H1 (cell line): ENCODE measurements at regions not wholly inside any gene's neighbourhood (a gene's known extent, or its start where the extent isn't known, plus 50 kb on each side); places are given as distances from the start of the nearest gene placed in this dataset.

Experiments
- CTCF ChIA-PET: fragments of 300-600 bp; sonication (Branson Sonifier 250); formaldehyde crosslinking; loops from one replicate; lab custom pipeline; 2021; ENCODE audit not compliant: partially characterized antibody; lab: Charles Lee
- POLR2A ChIA-PET: fragments of 300-600 bp; sonication (Branson Sonifier 250); formaldehyde crosslinking; loops from one replicate; lab custom pipeline; 2021; ENCODE audit warnings: inconsistent platforms; ENCODE audit not compliant: partially characterized antibody; lab: Charles Lee
- DNase-seq, 2 experiments: peaks; one replicate each; pipeline versions ENCODE4 v3.0.0 to v3.0.0-alpha.2; 2010 to 2022; ENCODE audit warnings: low spot score in 2 of 2, low read depth in 1 of 2, mixed read lengths in 1 of 2
- FAIRE-seq: peaks from 2 replicates; lab custom pipeline; 2011; peaks lifted over from hg19 to GRCh38; lab: Jason Lieb, UNC
- H2AFZ ChIP-seq: 2 replicates; pipeline ENCODE4 v1.8.1; 2012; ENCODE audit warnings: low read length, inconsistent platforms
- H2AK5ac ChIP-seq: 2 replicates; pipeline ENCODE4 v1.6.1; 2013; ENCODE audit warnings: low read depth, low read length
- H2BK120ac ChIP-seq: replicated peaks from 2 replicates; pipeline ENCODE3; 2013; ENCODE audit warnings: low read depth, low read length, inconsistent platforms
- H2BK12ac ChIP-seq: 2 replicates; pipeline ENCODE4 v1.6.1; 2013; ENCODE audit warnings: low read depth, low read length
- H2BK15ac ChIP-seq: 2 replicates; pipeline ENCODE4 v1.6.1; 2013; ENCODE audit warnings: low read length
- H2BK20ac ChIP-seq: 2 replicates; pipeline ENCODE4 v1.6.1; 2013; ENCODE audit warnings: low read length
- H2BK5ac ChIP-seq: 2 replicates; pipeline ENCODE4 v1.6.1; 2013; ENCODE audit warnings: low read depth, low read length
- H3K14ac ChIP-seq: 2 replicates; pipeline ENCODE4 v1.6.1; 2013; ENCODE audit warnings: inconsistent platforms; ENCODE audit not compliant: insufficient read length
- H3K18ac ChIP-seq: 2 replicates; pipeline ENCODE4 v1.6.1; 2013; ENCODE audit warnings: low read length; ENCODE audit errors: extremely low read depth
- H3K23ac ChIP-seq: 2 replicates; pipeline ENCODE4 v1.6.1; 2013; ENCODE audit warnings: inconsistent platforms; ENCODE audit not compliant: insufficient read length
- H3K23me2 ChIP-seq: 2 replicates; pipeline ENCODE4 v1.6.1; 2013; ENCODE audit warnings: low read depth, low read length
- H3K27ac ChIP-seq: 2 replicates; pipeline ENCODE4 v1.6.1; 2011; ENCODE audit warnings: low read depth, low read length, inconsistent platforms
- H3K27me3 ChIP-seq, 4 experiments: replicated peaks in 1 of 4; 1 replicate in 1 of 4; 2 replicates in 3 of 4; pipeline versions ENCODE4 v1.6.1 to v1.8.1; 2011 to 2013; ENCODE audit warnings: low read length in 3 of 4, mild to moderate bottlenecking in 3 of 4, inconsistent platforms in 2 of 4, mixed read lengths in 2 of 4, moderate library complexity in 1 of 4; ENCODE audit not compliant: control insufficient read depth in 3 of 4, insufficient read depth in 3 of 4; ENCODE audit errors: extremely low read depth in 1 of 4
- H3K36me3 ChIP-seq, 4 experiments: 2 replicates each; pipeline versions ENCODE4 v1.6.1 to v1.8.1; 2011 to 2013; ENCODE audit warnings: mild to moderate bottlenecking in 4 of 4, low read length in 3 of 4, moderate library complexity in 2 of 4, control low read depth in 1 of 4, inconsistent platforms in 1 of 4; ENCODE audit not compliant: insufficient read depth in 4 of 4, control insufficient read depth in 2 of 4
- H3K4ac ChIP-seq: replicated peaks from 2 replicates; pipeline ENCODE3; 2013; ENCODE audit warnings: low read length, low read depth, mixed read lengths, inconsistent platforms; ENCODE audit not compliant: insufficient read length
- H3K4me1 ChIP-seq, 4 experiments: replicated peaks in 1 of 4; 1 replicate in 1 of 4; 2 replicates in 3 of 4; pipeline versions ENCODE4 v1.6.1 to v1.8.1; 2011 to 2013; ENCODE audit warnings: low read length in 3 of 4, inconsistent platforms in 2 of 4, mixed read lengths in 1 of 4; ENCODE audit not compliant: insufficient read depth in 4 of 4, control insufficient read depth in 3 of 4
- H3K4me2 ChIP-seq, 2 experiments: 2 replicates each; pipeline versions ENCODE4 v1.6.1 to v1.8.1; 2011 to 2013; ENCODE audit warnings: low read depth in 2 of 2, low read length in 2 of 2, control low read depth in 1 of 2, inconsistent platforms in 1 of 2, mild to moderate bottlenecking in 1 of 2; ENCODE audit not compliant: insufficient read depth in 1 of 2
- H3K4me3 ChIP-seq, 4 experiments: fragments of 200-600, 300-600 bp in 1 of 4; sonication (generic), shearing (Covaris generic), sonication (Bioruptor Twin) in 1 of 4; 2 replicates each; pipeline versions ENCODE4 v1.5.1 to v1.8.1; 2011 to 2016; ENCODE audit warnings: low read length in 4 of 4, low read depth in 3 of 4, control low read depth in 2 of 4, inconsistent platforms in 2 of 4, mild to moderate bottlenecking in 2 of 4, mixed read lengths in 1 of 4, moderate library complexity in 1 of 4; ENCODE audit not compliant: insufficient read depth in 2 of 4; ENCODE audit errors: extremely low read depth in 1 of 4
- H3K56ac ChIP-seq: replicated peaks from 2 replicates; pipeline ENCODE3; 2013; ENCODE audit warnings: low read depth, mild to moderate bottlenecking, mixed read lengths, low read length, inconsistent platforms; ENCODE audit not compliant: insufficient read length
- H3K79me1 ChIP-seq: 2 replicates; pipeline ENCODE4 v1.6.1; 2013; ENCODE audit warnings: low read depth, low read length, control low read depth
- H3K79me2 ChIP-seq, 2 experiments: 2 replicates each; pipeline versions ENCODE4 v1.6.1 to v1.8.1; 2012 to 2013; ENCODE audit warnings: low read length in 2 of 2, mild to moderate bottlenecking in 2 of 2, inconsistent platforms in 1 of 2; ENCODE audit not compliant: insufficient read depth in 2 of 2, control insufficient read depth in 1 of 2
- H3K9ac ChIP-seq, 4 experiments: replicated peaks in 1 of 4; 1 replicate in 1 of 4; 2 replicates in 3 of 4; pipeline versions ENCODE4 v1.6.1 to v1.8.1; 2011 to 2013; ENCODE audit warnings: low read depth in 3 of 4, low read length in 3 of 4, control low read depth in 2 of 4, mild to moderate bottlenecking in 2 of 4, moderate library complexity in 2 of 4, inconsistent platforms in 1 of 4; ENCODE audit errors: extremely low read depth in 1 of 4
- H3K9me3 ChIP-seq, 2 experiments: 2 replicates each; pipeline versions ENCODE4 v1.6.1 to v1.8.1; 2012 to 2013; ENCODE audit warnings: mild to moderate bottlenecking in 2 of 2, moderate library complexity in 2 of 2, control low read depth in 1 of 2, inconsistent platforms in 1 of 2, low read depth in 1 of 2, low read length in 1 of 2, mixed read lengths in 1 of 2; ENCODE audit not compliant: insufficient read depth in 2 of 2
- H4K20me1 ChIP-seq, 2 experiments: replicated peaks in 1 of 2; 2 replicates each; pipeline versions ENCODE3 to v1.8.1; 2011 to 2013; ENCODE audit warnings: inconsistent platforms in 2 of 2, low read length in 2 of 2, mild to moderate bottlenecking in 1 of 2; ENCODE audit not compliant: insufficient read depth in 2 of 2, control insufficient read depth in 1 of 2
- H4K5ac ChIP-seq: 2 replicates; pipeline ENCODE4 v1.6.1; 2013; ENCODE audit warnings: low read length, low read depth, mixed read lengths, inconsistent platforms; ENCODE audit not compliant: insufficient read length
- H4K8ac ChIP-seq: 2 replicates; pipeline ENCODE4 v1.8.0; 2013; ENCODE audit warnings: mild to moderate bottlenecking, moderate library complexity, low read length, inconsistent platforms; ENCODE audit not compliant: insufficient read depth; ENCODE audit errors: extremely low read depth
- H4K91ac ChIP-seq: replicated peaks from 2 replicates; pipeline ENCODE3; 2013; ENCODE audit warnings: low read length, mixed read lengths, inconsistent platforms; ENCODE audit not compliant: insufficient read length
- KDM4A ChIP-seq: IDR thresholded peaks from one replicate; pipeline ENCODE4 v1.7.1; 2012; ENCODE audit warnings: low read depth, mild to moderate bottlenecking, moderate library complexity, low read length, inconsistent platforms; ENCODE audit not compliant: severe bottlenecking
- POLR2A ChIP-seq, 2 experiments: IDR thresholded peaks; 1 replicate in 1 of 2; 2 replicates in 1 of 2; pipeline ENCODE4 v1.6.1; 2011; ENCODE audit warnings: low read depth in 2 of 2, low read length in 2 of 2, mild to moderate bottlenecking in 2 of 2; ENCODE audit errors: control extremely low read depth in 1 of 2
- WGBS, 2 experiments: shearing (Covaris generic) in 1 of 2; methylation state at CpG; one replicate each; pipeline versions ENCODE4 v1.1.6 to v1.1.7; 2013 to 2015; ENCODE audit warnings: low lambda C conversion rate in 2 of 2, mixed read lengths in 2 of 2, inconsistent platforms in 1 of 2, low coverage in 1 of 2, missing lambda C conversion rate in 1 of 2; ENCODE audit not compliant: insufficient replicate concordance in 2 of 2, insufficient coverage in 1 of 2, insufficient read length in 1 of 2; ENCODE audit errors: extremely low coverage in 1 of 2, missing lambda C conversion rate in 1 of 2; 5-methylcytosine and 5-hydroxymethylcytosine counted together

- H3K4me1 ChIP-seq = no peaks in the 10 kb centered on the region; a peak in 1 of 7 replicates
- no peak overlapping the region for H3K56ac ChIP-seq
- no peak overlapping the region for H2AK5ac ChIP-seq
- H3K9ac ChIP-seq = no peak overlapping the region
- H2BK15ac ChIP-seq = no peak overlapping the region
- TF ChIP-seq KDM4A = no peak
- TF ChIP-seq POLR2A (IDR thresholded peaks at IDR 0.05; ENCODE audit: control extremely low read depth in 1 of 2, low read depth in 2 of 2, low read length in 2 of 2) = no peak
- no peak overlapping the region for H2BK120ac ChIP-seq
- no peaks in the 10 kb centered on the region for H3K23me2 ChIP-seq
- H2BK12ac ChIP-seq = no peak overlapping the region
- no peak overlapping the region for H2AFZ ChIP-seq
- H4K5ac ChIP-seq = no peak overlapping the region
- H3K14ac ChIP-seq = no peak overlapping the region
- WGBS, 2 experiments = 87% methylated on average over 3 of the region's 3 CpGs; no CpG with 5 or more reads in 1 of the 2 experiments
- no peak overlapping the region for H3K23ac ChIP-seq
- no peaks in the 10 kb centered on the region for H3K79me1 ChIP-seq
- H2BK5ac ChIP-seq = no peak overlapping the region
- no peaks in the 10 kb centered on the region for H3K9me3 ChIP-seq
- FAIRE-seq = no peak
- H2BK20ac ChIP-seq = no peak overlapping the region
- ChIA-PET CTCF (no interaction called here), POLR2A (no interaction called here)
- H3K4ac ChIP-seq = no peak overlapping the region
- H3K4me3 ChIP-seq = no peak overlapping the region
- no peaks in the 10 kb centered on the region for H3K27me3 ChIP-seq
- H3K27ac ChIP-seq = no peak overlapping the region
- H3K79me2 ChIP-seq = no peaks in the 10 kb centered on the region
- H4K8ac ChIP-seq = no peak overlapping the region
- DNase-seq = no peak
- H3K4me2 ChIP-seq = no peak overlapping the region
- H3K18ac ChIP-seq = no peak overlapping the region
- H3K36me3 ChIP-seq = no peaks in the 10 kb centered on the region
- no peak overlapping the region for H4K91ac ChIP-seq
- no peaks in the 10 kb centered on the region for H4K20me1 ChIP-seq
Observed at GRCh38 chr5:91503321-91503720, 120.2 kb upstream of the ARRDC3 start.
